GM23248 (cell line): ENCODE measurements at regions not wholly inside any gene's neighbourhood (a gene's known extent, or its start where the extent isn't known, plus 50 kb on each side); places are given as distances from the start of the nearest gene placed in this dataset.

Source experiments
- EZH2 ChIP-seq: fragments of 200-600 bp; sonication (generic); IDR thresholded peaks from 2 replicates; pipeline ENCODE4 v1.6.1; 2018; ENCODE audit warnings: antibody characterized with exemption, mild to moderate bottlenecking; ENCODE audit not compliant: insufficient read depth, poor library complexity, severe bottlenecking
- EZH2phosphoT487 ChIP-seq: fragments of 200-600 bp; sonication (generic); IDR thresholded peaks from 2 replicates; pipeline ENCODE4 v1.6.1; 2018; ENCODE audit warnings: antibody characterized with exemption, moderate library complexity, mild to moderate bottlenecking, low read depth; ENCODE audit not compliant: insufficient read depth

DNA sequence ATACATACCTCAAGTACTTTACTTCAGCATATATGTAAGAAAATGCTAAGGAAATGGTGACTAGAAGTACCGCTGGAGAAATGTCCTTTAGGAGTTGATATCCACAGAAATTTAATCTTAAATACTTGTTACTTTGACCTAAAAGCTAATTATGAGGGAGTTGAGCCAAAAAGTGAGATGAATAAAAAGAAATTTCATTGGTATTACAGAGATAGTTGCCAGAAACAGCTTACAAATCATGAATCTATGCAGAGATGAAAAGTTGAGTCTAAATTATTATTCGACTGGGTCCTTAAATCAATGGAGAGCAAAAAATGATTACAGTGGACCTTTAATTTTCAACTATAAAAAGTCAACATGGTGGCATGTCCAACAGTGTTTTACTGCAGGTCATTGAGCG is 160.9 kb downstream of the MZT1 start:
- TF ChIP-seq EZH2 (no peak), EZH2phosphoT487 (no peak)
